GM23248 (cell line): ENCODE measurements at regions not wholly inside any gene's neighbourhood (a gene's known extent, or its start where the extent isn't known, plus 50 kb on each side); places are given as distances from the start of the nearest gene placed in this dataset.
A peak's percentile ranks its signal among the peaks of the same experiment; 100 is the strongest.

ENCODE experiments used
- DNase-seq: peaks from one replicate; pipeline ENCODE4 v3.0.0-alpha.2; 2015
- H2AFZ ChIP-seq: fragments of 200-600 bp; sonication (generic); 2 replicates; pipeline ENCODE4 v1.6.1; 2016; ENCODE audit warnings: antibody characterized with exemption
- H3F3A ChIP-seq: fragments of 200-600 bp; sonication (generic); 2 replicates; pipeline ENCODE4 v1.6.1; 2016; ENCODE audit warnings: mild to moderate bottlenecking, antibody characterized with exemption, mixed run types; ENCODE audit not compliant: insufficient read depth
- H3K27ac ChIP-seq: fragments of 200-600 bp; sonication (generic); 2 replicates; pipeline ENCODE4 v1.5.1; 2016; ENCODE audit warnings: mild to moderate bottlenecking
- H3K27me3 ChIP-seq: fragments of 200-600 bp; sonication (generic); replicated peaks from 2 replicates; pipeline ENCODE4 v1.6.1; 2016; ENCODE audit warnings: mild to moderate bottlenecking; ENCODE audit not compliant: insufficient read depth
- H3K36me3 ChIP-seq: fragments of 200-600 bp; sonication (generic); 2 replicates; pipeline ENCODE4 v1.6.1; 2016; ENCODE audit warnings: low read depth, mild to moderate bottlenecking
- H3K4me1 ChIP-seq: fragments of 200-600 bp; sonication (generic); 2 replicates; pipeline ENCODE4 v1.6.1; 2016; ENCODE audit warnings: mild to moderate bottlenecking; ENCODE audit not compliant: insufficient read depth
- H3K4me2 ChIP-seq: fragments of 200-600 bp; sonication (generic); one replicate; pipeline ENCODE4 v1.6.1; 2016; ENCODE audit warnings: mild to moderate bottlenecking; ENCODE audit not compliant: unreplicated experiment
- H3K4me3 ChIP-seq: fragments of 200-600 bp; sonication (generic); 2 replicates; pipeline ENCODE4 v1.5.1; 2016; ENCODE audit warnings: mild to moderate bottlenecking
- H3K79me2 ChIP-seq: fragments of 200-600 bp; sonication (generic); 2 replicates; pipeline ENCODE4 v1.6.1; 2016; ENCODE audit warnings: mild to moderate bottlenecking; ENCODE audit not compliant: insufficient read depth
- H3K9ac ChIP-seq: fragments of 200-600 bp; sonication (generic); 2 replicates; pipeline ENCODE4 v1.6.1; 2016; ENCODE audit warnings: mild to moderate bottlenecking
- H3K9me2 ChIP-seq: fragments of 200-600 bp; sonication (generic); 2 replicates; pipeline ENCODE4 v1.6.1; 2016; ENCODE audit warnings: mixed run types, mild to moderate bottlenecking, moderate library complexity; ENCODE audit not compliant: insufficient read depth
- H3K9me3 ChIP-seq: fragments of 200-600 bp; sonication (generic); one replicate; pipeline ENCODE4 v1.6.1; 2017; ENCODE audit warnings: low read depth
- H4K20me1 ChIP-seq: fragments of 200-600 bp; sonication (generic); 2 replicates; pipeline ENCODE4 v1.6.0; 2016; ENCODE audit not compliant: insufficient read depth
- EZH2 ChIP-seq: fragments of 200-600 bp; sonication (generic); IDR thresholded peaks from 2 replicates; pipeline ENCODE4 v1.6.1; 2018; ENCODE audit warnings: antibody characterized with exemption, mild to moderate bottlenecking; ENCODE audit not compliant: insufficient read depth, poor library complexity, severe bottlenecking
- EZH2phosphoT487 ChIP-seq: fragments of 200-600 bp; sonication (generic); IDR thresholded peaks from 2 replicates; pipeline ENCODE4 v1.6.1; 2018; ENCODE audit warnings: antibody characterized with exemption, moderate library complexity, mild to moderate bottlenecking, low read depth; ENCODE audit not compliant: insufficient read depth
- WGBS, 2 experiments: methylation state at CpG; one replicate each; pipeline ENCODE4 v1.1.6; 2015 to 2017; ENCODE audit warnings: low lambda C conversion rate in 2 of 2, low coverage in 1 of 2; ENCODE audit errors: missing lambda C conversion rate in 2 of 2; 5-methylcytosine and 5-hydroxymethylcytosine counted together
- in situ Hi-C: fragments of 300-500 bp; cut with MboI; formaldehyde crosslinking; loops from 2 replicates; pipeline ENCODE4 v1.15.0; 2020

GRCh38 chr5:14041528-14042192 lies 97.2 kb upstream of the DNAH5 start:
- Histone ChIP-seq H4K20me1 (no peaks in the 10 kb centered on the region), H3K27me3 (no peaks in the 10 kb centered on the region), H2AFZ (no peak overlapping the region), H3K36me3 (no peaks in the 10 kb centered on the region), H3K9me2 (no peaks in the 10 kb centered on the region), H3K79me2 (no peaks in the 10 kb centered on the region), H3K4me1 (peaks cover 43% of the 10 kb centered on the region), H3F3A (peaks cover 37% of the 10 kb centered on the region), H3K27ac (peak overlapping the region; percentile 24), H3K4me3 (no peak overlapping the region), H3K9me3 (no peaks in the 10 kb centered on the region), H3K9ac (no peak overlapping the region), H3K4me2 (no peak overlapping the region)
- in situ Hi-C loops, result no loop called here
- peak; percentile 71 for DNase-seq
- no peak for TF ChIP-seq EZH2
- TF ChIP-seq EZH2phosphoT487, result no peak
- 51 to 53% methylated on average over 11 of the region's 11 CpGs for WGBS, 2 experiments

DNA sequence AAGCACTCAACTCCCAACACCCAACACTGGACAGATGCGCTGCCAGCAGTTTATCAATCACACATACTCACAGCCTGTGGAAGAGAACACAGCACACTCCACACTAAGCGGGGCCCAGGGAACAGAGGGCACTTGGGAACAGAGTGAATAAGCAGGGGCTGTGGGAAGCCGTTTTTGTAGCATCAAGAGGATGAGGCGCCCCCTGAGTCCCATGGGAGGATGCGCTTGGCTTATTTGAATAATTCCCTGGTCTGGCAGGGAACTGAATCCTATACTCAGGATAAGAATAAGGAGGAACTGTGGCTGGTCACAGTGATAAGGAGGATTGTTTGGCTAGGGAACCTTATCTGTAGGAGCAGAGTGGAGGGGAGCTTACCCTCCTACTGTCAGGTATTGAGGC lies 96.1 kb upstream of the DNAH5 start:
- Histone ChIP-seq H3F3A (peaks cover 44% of the 10 kb centered on the region), H3K4me1 (peaks cover 49% of the 10 kb centered on the region), H3K27ac (no peak overlapping the region), H3K79me2 (no peaks in the 10 kb centered on the region), H3K36me3 (no peaks in the 10 kb centered on the region), H3K4me2 (no peak overlapping the region), H3K27me3 (no peaks in the 10 kb centered on the region), H3K9me2 (no peaks in the 10 kb centered on the region), H4K20me1 (no peaks in the 10 kb centered on the region), H3K9me3 (no peaks in the 10 kb centered on the region), H3K9ac (no peak overlapping the region), H2AFZ (no peak overlapping the region), H3K4me3 (no peak overlapping the region)
- DNase-seq, result peak; percentile 15
- WGBS, 2 experiments, result 73 to 80% methylated on average over 5 of the region's 5 CpGs
- in situ Hi-C loops, result no loop called here
- TF ChIP-seq EZH2phosphoT487, result no peak
- TF ChIP-seq EZH2, result no peak

GRCh38 chr5:14039576-14039975 lies 95.1 kb upstream of the DNAH5 start:
- Histone ChIP-seq H2AFZ (no peak overlapping the region), H3K9ac (peak overlapping the region; percentile 65), H3K27me3 (no peaks in the 10 kb centered on the region), H3K36me3 (no peaks in the 10 kb centered on the region), H3K9me3 (no peaks in the 10 kb centered on the region), H3K4me1 (peaks cover 59% of the 10 kb centered on the region), H3K4me3 (no peak overlapping the region), H4K20me1 (no peaks in the 10 kb centered on the region), H3F3A (peaks cover 53% of the 10 kb centered on the region), H3K9me2 (no peaks in the 10 kb centered on the region), H3K4me2 (peak overlapping the region; percentile 76), H3K79me2 (no peaks in the 10 kb centered on the region), H3K27ac (peak overlapping the region; percentile 93)
- in situ Hi-C loops, result no loop called here
- TF ChIP-seq EZH2 (no peak), EZH2phosphoT487 (no peak)
- DNase-seq, result peak; percentile 84
- 69 to 75% methylated on average over 1 of the region's 1 CpG for WGBS, 2 experiments

DNA sequence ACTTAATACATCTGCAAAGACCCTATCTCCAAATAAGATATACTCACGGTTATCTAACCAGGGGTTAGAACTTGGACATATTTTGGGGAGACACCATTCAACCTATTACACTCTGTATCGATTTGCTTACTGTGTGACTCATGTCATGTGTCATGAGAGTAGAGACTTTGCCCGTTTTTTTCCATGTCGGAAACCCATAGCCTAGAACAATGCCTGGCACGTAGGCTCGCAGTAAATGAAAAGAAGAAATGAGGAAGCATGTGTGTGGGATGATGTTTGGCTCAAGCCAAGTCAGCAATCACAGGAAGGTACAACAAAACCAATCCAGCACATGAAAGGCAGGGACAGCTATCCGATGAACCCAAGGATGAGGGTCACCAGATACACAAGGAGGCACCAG lies 94.6 kb upstream of the DNAH5 start:
- H3K27me3 ChIP-seq, result no peaks in the 10 kb centered on the region
- peaks cover under 1% of the 10 kb centered on the region; the same call in 1 of the 2 replicates for H3K79me2 ChIP-seq
- TF ChIP-seq EZH2phosphoT487, result no peak
- TF ChIP-seq EZH2, result no peak
- no peaks in the 10 kb centered on the region for H3K36me3 ChIP-seq
- peak overlapping the region; percentile 19; the same call in 1 of the 2 replicates for H3K4me3 ChIP-seq
- peak; percentile 78 for DNase-seq
- peaks cover 59% of the 10 kb centered on the region for H3F3A ChIP-seq
- H3K9me3 ChIP-seq, result no peaks in the 10 kb centered on the region
- H3K4me1 ChIP-seq, result peaks cover 64% of the 10 kb centered on the region
- no peaks in the 10 kb centered on the region for H3K9me2 ChIP-seq
- H2AFZ ChIP-seq, result peak overlapping the region; percentile 21; the same call in 1 of the 2 replicates
- in situ Hi-C loops, result no loop called here
- H3K9ac ChIP-seq, result peak overlapping the region; percentile 65
- WGBS, 2 experiments, result 49 to 55% methylated on average over 7 of the region's 7 CpGs
- peak overlapping the region; percentile 76 for H3K4me2 ChIP-seq
- H4K20me1 ChIP-seq, result no peaks in the 10 kb centered on the region
- peak overlapping the region; percentile 93 for H3K27ac ChIP-seq
